ENCODE measurements at regions not wholly inside any gene's neighbourhood (a gene's known extent, or its start where the extent isn't known, plus 50 kb on each side); places are given as distances from the start of the nearest gene placed in this dataset.

DNA sequence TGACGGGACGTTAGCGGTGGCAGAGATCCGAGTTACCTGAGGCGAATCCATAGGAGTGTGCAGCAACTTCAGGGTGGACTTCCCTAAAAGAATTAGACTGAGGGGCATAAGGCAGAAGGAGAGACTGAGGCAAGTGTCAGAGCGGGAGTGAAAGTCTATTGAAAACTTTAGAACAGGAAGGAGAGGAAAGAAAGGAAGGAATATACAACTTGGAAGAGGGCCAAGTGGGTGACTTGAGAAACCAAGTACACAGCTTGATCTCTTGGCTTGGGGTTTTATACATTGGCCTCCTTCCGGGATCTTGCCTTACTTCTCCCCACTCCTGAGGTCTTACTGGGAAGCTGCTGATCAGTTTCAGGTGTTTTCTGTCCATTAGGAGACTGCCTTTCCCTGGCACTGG is 84.9 kb downstream of the SNX18 start:
- H3K4me1 ChIP-seq = peaks cover 0 to 9% (median 0%) of the 10 kb centered on the region in 3 donors
- H3K27ac ChIP-seq = peak overlapping the region in 2 of 4 donors; percentile 11 to 25
- WGBS, 2 donors = 76 to 79% methylated on average over 7 of the region's 7 CpGs
- no peaks in the 10 kb centered on the region for H3K27me3 ChIP-seq
- no peaks in the 10 kb centered on the region for H3K36me3 ChIP-seq
- intact Hi-C loops (cut with DNase I) = no loop called here
- H3K4me3 ChIP-seq = no peak overlapping the region
- peaks cover 0 to 6% (median 0%) of the 10 kb centered on the region in 3 donors for H3K9me3 ChIP-seq
- DNase-seq = no peak
- TF ChIP-seq, protein P1, sequence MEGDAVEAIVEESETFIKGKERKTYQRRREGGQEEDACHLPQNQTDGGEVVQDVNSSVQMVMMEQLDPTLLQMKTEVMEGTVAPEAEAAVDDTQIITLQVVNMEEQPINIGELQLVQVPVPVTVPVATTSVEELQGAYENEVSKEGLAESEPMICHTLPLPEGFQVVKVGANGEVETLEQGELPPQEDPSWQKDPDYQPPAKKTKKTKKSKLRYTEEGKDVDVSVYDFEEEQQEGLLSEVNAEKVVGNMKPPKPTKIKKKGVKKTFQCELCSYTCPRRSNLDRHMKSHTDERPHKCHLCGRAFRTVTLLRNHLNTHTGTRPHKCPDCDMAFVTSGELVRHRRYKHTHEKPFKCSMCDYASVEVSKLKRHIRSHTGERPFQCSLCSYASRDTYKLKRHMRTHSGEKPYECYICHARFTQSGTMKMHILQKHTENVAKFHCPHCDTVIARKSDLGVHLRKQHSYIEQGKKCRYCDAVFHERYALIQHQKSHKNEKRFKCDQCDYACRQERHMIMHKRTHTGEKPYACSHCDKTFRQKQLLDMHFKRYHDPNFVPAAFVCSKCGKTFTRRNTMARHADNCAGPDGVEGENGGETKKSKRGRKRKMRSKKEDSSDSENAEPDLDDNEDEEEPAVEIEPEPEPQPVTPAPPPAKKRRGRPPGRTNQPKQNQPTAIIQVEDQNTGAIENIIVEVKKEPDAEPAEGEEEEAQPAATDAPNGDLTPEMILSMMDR (IDR thresholded peaks at IDR 0.05) = no peak
- TF ChIP-seq POLR2A (IDR thresholded peaks at IDR 0.05) = no peak

DNA sequence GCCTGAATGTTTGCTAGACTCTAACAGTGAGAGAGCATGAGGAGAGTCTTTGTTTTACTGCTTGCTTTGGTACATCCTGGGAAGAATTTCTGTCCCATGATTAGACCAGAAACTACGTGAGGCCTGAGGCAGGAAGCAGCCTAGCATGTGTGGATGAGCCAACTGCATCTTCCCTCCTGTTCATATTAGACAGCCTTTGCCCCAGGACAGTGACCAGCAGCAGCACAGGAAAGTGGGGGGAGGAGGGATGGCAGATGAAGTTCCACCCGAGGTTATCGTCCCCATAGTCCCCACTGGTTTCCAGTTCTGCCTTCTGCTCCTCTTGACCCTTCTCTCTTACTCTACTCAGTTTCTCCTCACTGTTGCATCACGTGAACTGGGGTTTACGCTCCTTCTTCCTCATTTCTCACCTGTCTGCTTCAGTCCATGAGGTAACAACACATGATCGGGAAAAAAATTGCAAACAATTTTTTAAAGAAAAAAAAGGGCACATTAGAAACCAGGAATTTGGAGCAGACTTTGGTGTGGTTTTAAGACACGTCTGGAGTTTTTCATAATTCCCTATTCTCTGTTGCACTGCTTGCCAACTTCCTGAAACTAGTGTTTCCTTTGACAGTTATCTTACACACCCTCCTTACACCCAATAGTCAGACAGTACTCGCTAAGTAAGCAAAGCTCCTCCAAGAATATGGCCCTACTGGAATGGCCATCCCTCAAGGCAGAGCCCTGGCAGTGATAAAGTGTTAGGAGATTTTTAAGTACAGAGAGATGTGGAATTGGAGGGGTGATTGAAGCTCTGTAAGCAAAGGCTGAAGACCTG is 84.1 kb downstream of the SNX18 start:
- Histone ChIP-seq H3K27me3 (no peaks in the 10 kb centered on the region), H3K36me3 (no peaks in the 10 kb centered on the region), H3K4me1 (peaks cover 0 to 9% (median 0%) of the 10 kb centered on the region in 3 donors), H3K9me3 (peaks cover 0 to 11% (median 0%) of the 10 kb centered on the region in 3 donors), H3K27ac (peak overlapping the region in 2 of 4 donors; percentile 11 to 25), H3K4me3 (no peak overlapping the region)
- 68 to 74% methylated on average over 7 to 8 of the region's 8 CpGs for WGBS, 2 donors
- intact Hi-C loops (cut with DNase I) = no loop called here
- no peak for TF ChIP-seq POLR2A (IDR thresholded peaks at IDR 0.05)
- TF ChIP-seq, protein P1 (IDR thresholded peaks at IDR 0.05) = no peak
- DNase-seq = no peak
